Loucy (cell line): ENCODE measurements at regions not wholly inside any gene's neighbourhood (a gene's known extent, or its start where the extent isn't known, plus 50 kb on each side); places are given as distances from the start of the nearest gene placed in this dataset.

Experiments used
- H2AFZ ChIP-seq: fragments of 200-600 bp; sonication (generic); 2 replicates; pipeline ENCODE4 v1.6.0; 2016; ENCODE audit warnings: antibody characterized with exemption, mild to moderate bottlenecking, low read length, moderate library complexity
- H3F3A ChIP-seq: fragments of 200-600 bp; 2 replicates; pipeline ENCODE4 v1.6.0; 2016; ENCODE audit warnings: antibody characterized with exemption, low read depth, mild to moderate bottlenecking
- H3K27me3 ChIP-seq: fragments of 200-600 bp; sonication (generic); 2 replicates; pipeline ENCODE4 v1.6.1; 2014; ENCODE audit warnings: low read length, mild to moderate bottlenecking; ENCODE audit not compliant: insufficient read depth, poor library complexity, severe bottlenecking
- H3K36me3 ChIP-seq: fragments of 200-600 bp; sonication (generic); 2 replicates; pipeline ENCODE4 v1.6.1; 2016; ENCODE audit warnings: low read length; ENCODE audit not compliant: insufficient read depth
- H3K4me1 ChIP-seq: fragments of 200-600 bp; sonication (generic); 2 replicates; pipeline ENCODE4 v1.5.1; 2014; ENCODE audit warnings: low read length, mild to moderate bottlenecking; ENCODE audit not compliant: insufficient read depth, poor library complexity, severe bottlenecking
- H3K4me2 ChIP-seq: fragments of 200-600 bp; sonication (generic); 2 replicates; pipeline ENCODE4 v1.6.0; 2014; ENCODE audit warnings: antibody characterized with exemption, low read length, low read depth, mild to moderate bottlenecking; ENCODE audit not compliant: poor library complexity, severe bottlenecking
- H3K4me3 ChIP-seq: fragments of 200-600 bp; sonication (generic); 2 replicates; pipeline ENCODE4 v1.5.1; 2014; ENCODE audit warnings: low read length, mild to moderate bottlenecking, mixed read lengths; ENCODE audit not compliant: poor library complexity, severe bottlenecking
- H3K79me2 ChIP-seq: fragments of 200-600 bp; sonication (generic); 2 replicates; pipeline ENCODE4 v1.6.1; 2014; ENCODE audit warnings: low read length; ENCODE audit not compliant: insufficient read depth
- H3K9ac ChIP-seq: fragments of 200-600 bp; sonication (generic); 2 replicates; pipeline ENCODE4 v1.6.0; 2014; ENCODE audit warnings: mild to moderate bottlenecking, low read depth, low read length, moderate library complexity; ENCODE audit not compliant: poor library complexity, severe bottlenecking
- H3K9me2 ChIP-seq: fragments of 200-600 bp; sonication (generic); replicated peaks from 2 replicates; pipeline ENCODE4 v1.6.1; 2016; ENCODE audit warnings: low read depth, low read length, mixed read lengths
- H3K9me3 ChIP-seq: fragments of 200-600 bp; sonication (generic); 2 replicates; pipeline ENCODE4 v1.6.1; 2014; ENCODE audit warnings: mild to moderate bottlenecking, antibody characterized with exemption, low read length, low read depth; ENCODE audit not compliant: insufficient read depth
- H4K20me1 ChIP-seq: fragments of 200-600 bp; sonication (generic); 2 replicates; pipeline ENCODE4 v1.6.0; 2014; ENCODE audit warnings: antibody characterized with exemption, low read length, mild to moderate bottlenecking; ENCODE audit not compliant: insufficient read depth, poor library complexity, severe bottlenecking
- CTCF ChIP-seq: fragments of 200-600 bp; sonication (generic); conservative IDR thresholded peaks from 2 replicates; pipeline ENCODE4 v1.5.1; 2014; ENCODE audit warnings: mild to moderate bottlenecking, antibody characterized with exemption, low read length
- EZH2phosphoT487 ChIP-seq: fragments of 200-600 bp; IDR thresholded peaks from 2 replicates; pipeline ENCODE4 v1.6.1; 2018; ENCODE audit warnings: antibody characterized with exemption, mild to moderate bottlenecking, moderate library complexity, borderline replicate concordance

GRCh38 chr10:131700506-131700905, 200.3 kb upstream of the PPP2R2D start:
- Histone ChIP-seq H2AFZ (no peak overlapping the region), H3K9ac (no peak overlapping the region), H3K9me2 (no peaks in the 10 kb centered on the region), H3K27me3 (no peaks in the 10 kb centered on the region), H3K4me3 (no peak overlapping the region), H4K20me1 (no peaks in the 10 kb centered on the region), H3K36me3 (no peaks in the 10 kb centered on the region), H3K79me2 (no peaks in the 10 kb centered on the region), H3F3A (no peaks in the 10 kb centered on the region), H3K9me3 (peaks cover 3% of the 10 kb centered on the region; the same call in 1 of the 2 replicates), H3K4me2 (no peak overlapping the region), H3K4me1 (peaks cover 7% of the 10 kb centered on the region)
- TF ChIP-seq EZH2phosphoT487 (no peak), CTCF (no peak)

- no peak overlapping the region for H3K4me2 ChIP-seq
- no peaks in the 10 kb centered on the region for H3K9me2 ChIP-seq
- H3K79me2 ChIP-seq, result no peaks in the 10 kb centered on the region
Observed at GRCh38 chr10:131701131-131701947, 199.5 kb upstream of the PPP2R2D start.

GRCh38 chr10:131702531-131703356, 198.1 kb upstream of the PPP2R2D start:
- H3K79me2 ChIP-seq, result no peaks in the 10 kb centered on the region
- no peak overlapping the region for H2AFZ ChIP-seq
- no peak overlapping the region for H3K9ac ChIP-seq
- H3K4me2 ChIP-seq, result no peak overlapping the region
- H4K20me1 ChIP-seq, result no peaks in the 10 kb centered on the region
- H3K9me3 ChIP-seq, result peaks cover 3% of the 10 kb centered on the region; the same call in 1 of the 2 replicates
- no peaks in the 10 kb centered on the region for H3K9me2 ChIP-seq
- peaks cover 7% of the 10 kb centered on the region for H3K4me1 ChIP-seq
- H3K27me3 ChIP-seq, result no peaks in the 10 kb centered on the region
- no peaks in the 10 kb centered on the region for H3F3A ChIP-seq
- no peak overlapping the region for H3K4me3 ChIP-seq
- TF ChIP-seq CTCF (no peak), EZH2phosphoT487 (no peak)
- H3K36me3 ChIP-seq, result no peaks in the 10 kb centered on the region

More at GRCh38 chr10:131701131-131701947, 199.5 kb upstream of the PPP2R2D start:
- no peaks in the 10 kb centered on the region for H3F3A ChIP-seq
- H3K4me1 ChIP-seq, result peaks cover 7% of the 10 kb centered on the region
- H3K4me3 ChIP-seq, result no peak overlapping the region
- peaks cover 3% of the 10 kb centered on the region; the same call in 1 of the 2 replicates for H3K9me3 ChIP-seq
- no peak for TF ChIP-seq CTCF
- no peak for TF ChIP-seq EZH2phosphoT487
- no peak overlapping the region for H3K9ac ChIP-seq
- H4K20me1 ChIP-seq, result no peaks in the 10 kb centered on the region
- no peaks in the 10 kb centered on the region for H3K27me3 ChIP-seq
- H3K36me3 ChIP-seq, result no peaks in the 10 kb centered on the region
- no peak overlapping the region for H2AFZ ChIP-seq
